HG03432 (cell line): ENCODE measurements at regions not wholly inside any gene's neighbourhood (a gene's known extent, or its start where the extent isn't known, plus 50 kb on each side); places are given as distances from the start of the nearest gene placed in this dataset.

ENCODE experiments used
- ATAC-seq: cut with Tn5 transposase; IDR thresholded peaks from one replicate; pipeline ENCODE4 v1.9.1; 2021; ENCODE audit warnings: mild to moderate bottlenecking, moderate library complexity; ENCODE audit not compliant: unreplicated experiment

DNA sequence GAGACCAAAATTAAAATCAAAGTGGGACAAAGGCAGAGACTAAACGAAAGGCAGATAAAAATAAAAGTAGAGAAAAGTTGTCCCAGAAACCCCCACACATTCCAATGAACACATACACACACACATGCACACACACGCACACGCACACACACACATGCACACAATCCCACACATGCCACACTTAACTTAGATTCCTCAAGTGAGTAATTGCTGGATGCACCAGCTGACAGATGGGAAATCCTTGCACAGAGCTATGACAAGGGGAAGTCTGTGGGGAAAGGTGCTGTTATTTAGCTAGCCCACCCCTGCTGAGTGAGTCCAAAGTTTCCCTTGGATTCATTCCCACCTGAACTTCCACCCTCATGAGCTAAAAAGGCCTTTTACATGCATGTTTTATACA, 233.9 kb downstream of the RAB28 start:
- no peak for ATAC-seq

DNA sequence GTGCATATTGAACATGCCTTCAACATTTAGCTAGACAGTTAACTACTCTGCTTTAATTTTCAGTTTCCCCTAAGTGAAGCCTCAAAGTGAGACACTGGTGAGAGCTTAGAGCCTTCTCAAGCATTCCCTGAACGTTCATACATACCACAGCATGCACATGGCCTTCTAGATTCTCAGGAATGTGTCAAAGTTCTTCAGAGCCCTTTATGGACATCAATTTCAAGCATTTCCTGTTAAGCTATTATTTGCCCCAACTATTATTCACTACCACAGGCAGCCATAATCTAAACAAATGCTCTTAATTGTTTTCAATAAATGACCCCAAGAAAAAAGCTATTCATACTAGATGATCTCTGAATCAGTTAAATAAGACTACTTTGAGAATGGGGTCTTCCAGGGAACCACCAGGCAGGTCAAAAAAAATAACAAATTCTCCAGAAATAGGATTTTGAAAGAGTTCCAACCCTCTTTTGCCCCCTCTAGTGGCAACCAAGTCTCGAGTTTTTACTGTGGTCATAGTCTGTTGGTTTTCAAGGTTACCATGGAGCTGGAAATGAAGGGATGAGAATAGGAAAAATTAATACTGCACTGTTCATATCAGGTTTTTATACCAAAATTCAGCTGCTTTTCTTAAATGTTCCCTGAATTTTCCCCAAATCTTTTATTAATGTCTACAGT, 235.4 kb downstream of the RAB28 start:
- ATAC-seq: no peak

DNA sequence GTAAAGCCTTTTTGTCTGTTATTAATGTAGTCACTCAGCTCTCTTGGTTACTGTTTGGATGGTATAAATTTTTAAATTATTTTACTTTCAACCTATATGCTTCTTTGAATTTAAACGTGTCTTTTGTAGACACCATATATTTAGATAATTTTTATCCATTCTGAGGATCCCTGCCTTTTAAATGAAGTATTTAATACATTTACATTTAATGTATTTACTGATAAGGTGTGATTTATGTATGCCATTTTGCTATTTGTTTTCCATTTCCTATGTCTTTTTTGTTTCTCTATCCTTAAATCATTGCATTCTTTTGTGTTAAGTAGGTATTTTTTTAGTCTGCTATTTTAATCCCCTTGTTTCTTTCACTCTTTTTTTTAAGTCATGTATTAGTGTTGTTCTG, 238.0 kb downstream of the RAB28 start:
- no peak for ATAC-seq

DNA sequence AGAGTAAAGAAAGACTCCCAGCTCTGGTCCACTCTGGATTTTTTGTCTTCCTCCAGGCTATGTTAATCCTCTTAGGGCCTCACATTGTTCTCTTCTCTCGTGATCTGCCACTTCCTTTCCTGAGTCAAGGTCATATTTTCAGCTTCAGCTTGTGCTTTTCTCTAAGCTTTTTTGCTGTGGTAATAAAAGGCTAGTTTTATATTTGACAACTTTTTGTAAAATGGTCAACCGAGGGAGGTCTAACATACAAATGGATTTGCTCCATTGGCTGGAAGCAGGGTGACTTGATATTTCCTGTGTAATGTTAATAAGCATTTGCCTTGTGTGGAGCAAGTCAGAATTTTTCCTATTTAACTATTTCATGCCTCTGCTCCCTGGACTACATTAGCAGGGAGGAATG, 239.7 kb downstream of the RAB28 start:
- ATAC-seq: no peak

DNA sequence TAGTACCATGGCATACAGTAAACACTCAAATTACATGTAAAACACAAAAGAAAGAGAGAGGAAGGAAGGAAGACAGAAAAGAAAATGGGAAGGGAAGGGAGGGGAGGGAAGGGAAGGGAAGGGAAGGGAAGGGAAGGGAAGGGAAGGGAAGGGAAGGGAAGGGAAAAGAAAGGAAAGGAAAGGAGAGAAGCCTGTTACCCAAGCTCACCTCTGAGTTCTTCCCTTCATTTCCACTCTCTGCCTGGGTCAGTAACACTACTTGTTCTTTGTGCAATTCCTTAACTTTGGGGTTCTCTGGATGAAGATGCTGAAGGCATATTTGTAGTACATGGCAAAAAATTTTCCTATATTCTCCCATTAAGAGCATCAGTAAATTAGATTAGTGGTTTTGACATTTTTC, 241.0 kb downstream of the RAB28 start:
- ATAC-seq: no peak

DNA sequence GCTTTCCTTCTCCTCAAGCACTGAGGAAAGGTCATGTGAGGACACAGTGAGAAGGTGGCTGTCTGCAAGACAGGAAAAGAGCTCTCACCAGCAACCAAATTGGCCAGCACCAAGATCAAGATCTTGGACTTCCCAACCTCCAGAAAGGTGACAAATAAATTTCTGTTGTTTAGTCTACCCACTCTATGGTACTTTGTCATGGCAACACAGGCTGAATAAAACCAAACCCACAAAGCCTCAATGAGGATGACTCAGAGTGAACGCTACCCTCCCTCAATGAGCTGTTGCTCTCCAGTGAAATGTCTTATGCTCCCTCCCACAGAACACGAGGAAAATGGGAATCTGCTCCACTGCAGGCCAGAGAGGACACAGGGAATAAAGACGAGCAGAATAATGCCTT, 244.1 kb downstream of the RAB28 start:
- no peak for ATAC-seq

DNA sequence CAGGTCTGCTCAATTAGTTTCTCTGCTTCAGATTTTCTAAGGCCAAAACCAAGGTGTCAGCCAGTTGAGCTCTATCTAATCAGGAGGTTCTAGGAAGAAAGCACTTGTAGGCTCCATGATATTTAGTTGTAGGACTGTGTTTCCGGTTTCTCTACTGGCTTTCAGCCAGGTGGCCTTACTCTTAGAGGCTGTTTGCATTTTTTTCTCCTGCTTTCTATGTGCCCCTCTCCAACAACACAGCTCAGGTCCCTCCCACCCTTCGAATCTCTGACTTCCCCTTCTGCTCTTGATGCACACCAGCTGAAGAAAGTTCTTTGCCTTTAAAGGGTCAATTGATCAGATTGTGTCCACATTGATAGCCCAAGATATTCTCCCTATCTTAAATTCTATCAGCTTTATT, 245.2 kb downstream of the RAB28 start:
- ATAC-seq: no peak

DNA sequence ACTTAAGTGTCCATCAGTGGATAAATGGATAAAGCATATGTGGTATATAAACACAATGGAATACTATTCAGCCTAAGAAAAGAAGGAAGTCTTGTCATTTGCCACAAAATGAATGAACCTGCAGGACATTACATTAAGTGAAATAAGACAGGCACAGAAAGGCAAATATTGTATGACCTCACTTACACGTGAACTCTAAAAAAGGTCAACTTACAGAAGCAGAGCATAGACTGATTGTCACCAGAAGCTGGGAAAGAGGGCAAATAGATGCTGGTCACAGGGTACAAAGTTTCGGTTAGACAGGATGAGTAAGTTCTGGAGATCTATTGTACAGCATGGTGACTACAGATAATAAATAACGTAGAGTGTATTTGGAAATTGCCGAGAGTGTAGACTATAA, 247.7 kb downstream of the RAB28 start:
- ATAC-seq: no peak

DNA sequence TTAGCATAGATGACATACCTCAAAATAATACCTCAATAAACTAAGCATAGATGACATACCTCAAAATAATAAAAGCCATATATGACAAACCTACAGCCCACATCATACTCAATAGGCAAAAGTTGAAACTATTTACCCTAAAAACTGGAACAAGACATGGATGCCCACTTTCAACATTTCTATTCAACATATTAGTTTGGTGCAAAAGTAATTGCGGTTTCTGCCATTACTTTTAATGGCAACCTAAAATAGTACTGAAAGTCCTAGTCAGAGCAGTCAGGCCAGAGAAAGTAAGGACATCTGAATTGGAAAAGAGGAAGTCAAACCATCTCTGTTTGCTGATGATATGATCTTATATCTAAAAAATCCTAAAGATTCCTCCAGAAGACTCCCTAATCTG, 250.4 kb downstream of the RAB28 start:
- ATAC-seq: no peak

DNA sequence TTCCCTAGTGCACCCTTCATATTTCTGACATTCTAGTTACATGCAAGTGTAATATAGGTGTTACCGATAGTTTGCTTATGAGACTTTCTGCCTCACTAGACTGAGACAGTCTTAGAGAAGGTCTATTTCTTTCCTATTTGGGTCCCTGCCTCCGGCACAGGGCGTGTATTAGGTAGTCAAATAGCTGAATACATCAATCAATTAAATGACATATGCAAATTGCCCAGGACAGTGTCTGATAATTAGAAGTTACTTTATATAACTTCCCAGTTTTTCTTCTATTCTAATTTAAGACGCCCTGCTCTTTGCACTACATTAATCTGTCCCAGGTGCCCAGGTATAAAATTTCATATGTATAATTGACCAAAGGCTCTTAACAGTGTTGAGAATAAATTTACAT, 264.2 kb downstream of the RAB28 start:
- no peak for ATAC-seq

DNA sequence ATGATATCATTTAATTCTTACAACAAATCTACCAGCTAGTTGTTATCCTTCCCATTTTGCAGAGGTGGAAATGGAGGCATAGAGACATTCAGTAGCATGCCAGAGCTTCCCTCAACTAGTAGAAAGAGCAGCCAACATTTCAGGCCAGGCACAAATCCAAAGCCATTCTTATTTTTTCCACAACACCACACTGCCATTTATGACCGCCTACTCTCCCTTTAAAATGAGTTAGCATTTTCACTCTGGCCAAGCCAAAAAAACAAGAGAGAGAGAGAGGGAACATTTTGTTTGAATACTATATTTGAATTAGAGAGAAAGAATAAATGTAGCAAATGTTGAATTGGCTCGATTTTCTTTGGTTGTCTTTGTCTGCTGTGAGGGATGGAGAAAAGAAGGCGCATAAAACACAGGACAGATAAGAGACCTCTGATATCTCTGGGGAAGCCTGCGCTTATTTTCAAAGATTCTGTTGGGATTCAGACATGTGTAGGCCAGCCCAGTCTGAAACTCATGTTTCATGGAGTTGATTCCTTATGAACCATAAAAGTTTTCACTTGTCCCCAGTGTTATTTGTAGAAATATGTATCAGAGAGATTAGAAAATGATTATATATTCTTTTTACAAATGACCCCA, 265.7 kb downstream of the RAB28 start:
- no peak for ATAC-seq

DNA sequence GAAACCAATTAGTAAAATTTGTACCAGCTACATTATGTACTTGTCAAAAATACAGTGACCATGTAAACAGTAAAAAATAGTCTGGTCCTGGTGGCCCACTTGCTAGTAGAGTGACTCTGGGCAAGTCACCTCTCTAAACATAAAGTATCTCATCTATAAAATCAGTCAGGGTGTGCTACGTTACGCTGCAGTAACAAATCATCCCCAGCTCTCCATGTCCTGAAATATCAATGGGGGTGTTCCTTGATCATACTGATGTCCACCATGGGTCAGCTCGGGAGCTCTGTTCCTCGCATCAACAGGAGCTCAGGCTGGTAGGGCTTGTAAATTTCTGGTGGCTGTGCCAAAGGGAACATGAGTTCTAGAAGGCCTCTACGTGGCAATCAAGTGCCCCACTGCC, 268.6 kb downstream of the RAB28 start:
- ATAC-seq: no peak

DNA sequence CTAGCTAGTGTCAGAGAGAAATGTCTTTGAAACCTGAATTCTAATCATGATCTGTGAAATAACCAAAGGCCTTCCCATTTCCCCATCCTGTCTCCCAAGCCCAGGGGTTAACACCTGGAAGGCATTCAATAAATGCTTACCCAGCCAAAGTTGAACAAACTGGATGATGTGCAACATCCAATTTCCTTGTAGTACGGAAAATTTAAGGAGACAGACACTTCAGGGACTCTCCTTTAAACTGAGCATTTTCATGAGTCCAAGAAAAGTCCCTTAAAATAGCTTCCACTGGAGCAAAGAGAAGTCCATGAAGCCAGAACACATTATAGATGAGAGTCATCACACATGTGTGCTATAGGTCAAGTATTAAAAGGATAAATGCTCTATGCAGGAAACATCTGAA, 271.2 kb downstream of the RAB28 start:
- ATAC-seq: no peak

DNA sequence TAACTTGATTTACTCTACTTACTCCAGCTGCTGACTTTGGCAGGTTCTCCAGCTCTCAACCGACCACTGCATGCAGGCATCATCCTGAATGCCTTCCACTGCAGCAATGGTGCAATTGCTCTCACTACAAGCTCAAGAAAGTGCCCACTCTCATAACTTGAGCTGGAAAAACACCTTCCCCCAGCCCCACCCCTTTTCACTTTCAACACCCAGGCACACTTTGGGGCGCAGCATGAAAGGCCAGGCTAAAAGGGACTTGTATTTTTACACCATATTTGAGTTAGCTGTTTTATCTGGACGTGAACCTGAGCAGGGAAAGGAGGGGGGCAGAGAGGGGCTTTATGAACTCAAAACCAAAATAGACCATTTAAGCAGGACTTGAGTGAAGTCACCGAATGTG, 274.5 kb downstream of the RAB28 start:
- ATAC-seq: no peak

DNA sequence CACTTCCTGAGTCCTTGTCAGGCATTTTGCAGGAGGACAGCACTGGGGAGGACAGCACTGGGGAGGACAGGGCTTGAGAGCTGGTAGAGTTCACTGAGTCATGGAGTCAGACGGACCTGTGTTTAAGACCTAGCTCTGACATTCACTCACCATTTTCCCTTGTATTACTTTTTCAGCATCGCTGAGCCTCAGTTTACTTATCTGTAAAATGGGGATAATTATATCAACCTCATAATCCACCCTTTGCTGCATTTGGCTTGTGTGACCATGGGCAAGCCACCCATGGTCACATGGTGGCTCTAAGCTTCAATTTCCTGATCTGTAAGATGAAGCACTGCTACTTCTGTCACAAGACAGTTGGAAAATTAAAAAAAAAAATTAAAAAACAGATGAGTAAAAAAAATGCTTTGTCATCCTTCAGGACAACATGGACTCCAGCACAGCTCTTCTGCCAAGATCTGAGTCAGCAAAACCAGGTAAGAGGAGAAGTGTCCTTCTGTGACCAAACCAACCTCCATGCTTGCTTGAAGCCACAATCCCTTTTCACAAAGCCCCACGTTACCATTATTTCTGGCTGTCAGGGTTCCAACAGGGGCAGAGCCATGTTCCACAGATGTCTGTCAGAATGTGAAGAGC, 275.5 kb downstream of the RAB28 start:
- ATAC-seq: no peak

DNA sequence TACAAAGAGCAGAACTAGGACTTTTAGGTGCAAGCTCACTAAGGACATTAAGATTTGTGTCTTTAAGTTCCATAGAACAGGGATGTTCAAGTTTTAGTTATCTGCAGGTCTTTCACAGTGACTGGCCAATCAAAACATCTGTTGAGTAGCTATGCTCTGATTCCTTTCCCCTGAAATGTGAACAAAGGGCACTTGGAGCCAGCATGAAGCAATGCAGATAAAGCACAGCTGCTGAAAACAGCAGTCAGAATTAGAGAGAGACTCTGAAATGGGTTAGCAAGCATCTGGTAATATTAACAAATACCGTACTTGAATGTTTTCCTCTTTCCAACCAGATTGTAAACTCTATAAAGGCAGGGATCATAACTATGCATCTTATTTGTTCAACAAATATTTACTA, 276.9 kb downstream of the RAB28 start:
- no peak for ATAC-seq

DNA sequence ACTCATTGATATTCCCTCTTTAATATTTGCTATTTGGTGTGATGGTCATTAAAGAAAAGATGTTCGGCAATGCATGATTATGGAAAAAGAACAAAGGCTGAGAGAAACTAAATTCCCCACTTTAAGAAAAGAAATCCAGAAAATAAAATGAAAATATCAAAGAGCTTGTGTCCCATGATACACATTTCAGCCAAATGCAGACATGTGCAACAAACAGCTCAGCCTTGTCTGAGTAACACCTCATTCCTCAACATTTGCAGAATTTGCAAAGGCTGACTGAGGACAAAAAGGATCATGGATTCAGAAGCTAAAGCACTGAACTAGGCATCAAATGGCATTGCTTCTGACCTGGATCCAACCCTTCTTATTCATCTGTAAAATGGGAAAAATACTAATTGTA, 281.0 kb downstream of the RAB28 start:
- ATAC-seq: no peak

DNA sequence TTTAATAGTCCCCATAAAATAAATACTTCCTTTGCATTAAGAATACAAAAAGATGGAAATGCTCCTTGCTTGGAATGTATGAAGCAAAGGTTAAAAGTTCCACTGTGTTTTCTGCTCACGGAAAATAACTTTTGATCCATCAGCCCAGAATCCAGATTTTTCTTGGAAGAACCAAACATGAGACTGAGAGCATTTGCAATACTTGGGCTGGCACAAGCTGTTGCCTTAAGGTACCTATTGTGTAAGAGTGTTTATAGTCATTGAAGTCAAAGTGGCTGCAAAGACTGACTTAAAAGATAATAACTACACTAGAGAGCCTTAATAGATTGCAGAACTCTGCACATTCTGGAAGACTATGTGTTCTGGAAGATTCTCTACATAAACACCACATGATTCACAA, 281.4 kb downstream of the RAB28 start:
- no peak for ATAC-seq

DNA sequence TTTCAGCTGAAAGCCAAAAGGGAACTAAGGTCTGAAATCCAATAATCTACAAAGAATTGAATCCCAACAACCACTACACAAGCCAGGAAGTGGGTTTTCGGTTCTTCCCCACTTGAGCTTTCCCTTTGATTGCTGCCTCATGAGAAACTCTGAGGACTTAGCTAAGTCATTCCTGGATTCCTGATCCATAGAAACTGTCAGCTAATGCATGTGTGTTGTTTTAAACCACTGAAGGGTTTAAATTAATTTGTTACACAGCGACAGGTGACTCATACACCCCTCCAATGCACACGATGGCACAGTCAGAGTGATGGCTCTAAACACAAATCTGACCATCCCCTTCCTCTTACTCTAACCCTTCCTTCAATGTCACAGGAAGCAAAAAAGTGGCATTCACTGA, 282.9 kb downstream of the RAB28 start:
- no peak for ATAC-seq

DNA sequence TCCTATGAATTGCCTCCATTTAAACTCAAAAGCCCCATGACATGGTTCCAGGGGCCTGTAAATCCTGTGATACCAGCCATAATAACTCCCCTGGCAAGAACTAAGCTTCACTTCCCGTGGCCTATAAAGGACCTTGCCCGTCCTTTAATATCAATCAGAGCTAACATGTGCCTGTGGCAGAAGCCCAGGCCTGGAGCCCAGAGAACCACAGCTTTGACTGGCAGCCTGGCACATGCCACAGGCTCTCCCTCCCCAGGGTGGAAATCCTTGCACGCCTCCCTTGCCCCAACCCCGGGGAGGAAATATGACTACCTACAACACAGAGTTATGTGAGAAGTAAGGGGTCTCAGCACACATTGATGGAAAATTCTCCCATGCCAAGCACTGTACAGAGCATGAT, 287.4 kb downstream of the RAB28 start:
- ATAC-seq: no peak

DNA sequence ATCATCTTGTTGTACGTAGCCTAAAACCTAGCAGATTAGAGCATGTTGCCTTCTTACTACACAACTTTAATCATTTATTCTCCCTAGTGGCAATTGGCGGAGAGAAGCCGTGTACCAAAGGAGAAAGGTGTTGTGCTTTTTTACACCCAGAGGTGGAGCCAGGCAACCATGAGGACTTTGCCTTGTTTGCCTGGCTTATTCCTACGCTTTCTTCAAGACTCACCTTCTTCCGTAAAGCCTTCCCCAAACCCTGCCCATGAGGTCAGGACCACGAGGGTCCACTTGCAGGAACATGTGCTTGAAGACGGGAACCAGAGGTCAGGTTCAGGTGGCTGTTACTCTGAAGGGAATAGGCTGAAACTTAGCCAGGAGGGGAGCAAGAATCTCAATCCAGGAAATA, 290.5 kb downstream of the RAB28 start:
- ATAC-seq: no peak

DNA sequence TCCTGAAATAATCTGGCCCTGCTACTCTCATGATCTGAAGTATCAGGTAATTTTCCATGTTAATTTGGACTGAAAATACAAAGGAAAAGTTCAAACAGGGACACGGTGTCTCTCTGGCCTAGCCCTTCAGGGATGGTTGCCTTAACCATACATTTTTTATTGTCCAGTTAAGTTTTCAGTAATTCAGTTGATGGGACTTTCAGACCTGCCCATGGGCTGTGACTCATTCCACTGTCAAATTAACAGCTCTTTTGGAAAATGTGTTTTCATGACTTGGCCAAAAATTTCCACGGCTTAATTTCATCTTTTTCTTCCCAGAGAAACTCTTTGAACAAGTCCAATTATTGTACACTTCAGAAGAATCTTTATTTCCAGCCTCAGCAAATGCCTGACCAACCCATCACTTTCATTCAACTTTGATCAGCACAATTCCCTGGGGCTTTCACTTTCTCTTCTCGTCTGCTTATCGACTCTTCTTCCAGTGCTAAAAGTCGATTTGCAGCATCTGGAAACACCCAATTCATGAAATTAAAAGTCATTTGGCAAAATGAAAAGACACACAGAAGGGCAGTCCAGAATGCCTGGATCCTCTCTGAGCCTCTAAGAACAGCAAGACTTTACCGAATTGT, 293.9 kb downstream of the RAB28 start:
- ATAC-seq: no peak
